Brain microvascular endothelial cell (primary cell): ENCODE measurements at regions not wholly inside any gene's neighbourhood (a gene's known extent, or its start where the extent isn't known, plus 50 kb on each side); places are given as distances from the start of the nearest gene placed in this dataset.

Experiments
- DNase-seq: peaks from one replicate; pipeline ENCODE4 v3.0.0-alpha.2; 2020
- H3K27ac ChIP-seq: fragments of 250-450 bp; sonication (Bioruptor Pico); 2 replicates; pipeline ENCODE4 v1.5.1; 2020; ENCODE audit warnings: mild to moderate bottlenecking, moderate library complexity
- H3K27me3 ChIP-seq: fragments of 250-450 bp; sonication (Bioruptor Pico); replicated peaks from 2 replicates; pipeline ENCODE4 v1.5.1; 2020; ENCODE audit warnings: mild to moderate bottlenecking
- H3K36me3 ChIP-seq: fragments of 250-450 bp; sonication (Bioruptor Pico); replicated peaks from 2 replicates; pipeline ENCODE4 v1.5.1; 2020; ENCODE audit warnings: mild to moderate bottlenecking
- H3K4me3 ChIP-seq: 2 replicates; pipeline ENCODE4 v1.5.1; 2011; ENCODE audit warnings: low read depth, mild to moderate bottlenecking, control low read depth, low read length, moderate library complexity
- in situ Hi-C: cut with HindIII; loops from 2 replicates; pipeline ENCODE4 v1.10.0; 2017; ENCODE audit warnings: low sequenced_read_pairs, low pct_ligation_motif_present
- TF ChIP-seq, protein P1 (sequence below): IDR thresholded peaks from 2 replicates; pipeline ENCODE4 v1.5.1; 2011; ENCODE audit warnings: low read depth, mild to moderate bottlenecking, moderate library complexity, low read length, control low read depth, inconsistent platforms; ENCODE audit errors: missing control alignments

DNA sequence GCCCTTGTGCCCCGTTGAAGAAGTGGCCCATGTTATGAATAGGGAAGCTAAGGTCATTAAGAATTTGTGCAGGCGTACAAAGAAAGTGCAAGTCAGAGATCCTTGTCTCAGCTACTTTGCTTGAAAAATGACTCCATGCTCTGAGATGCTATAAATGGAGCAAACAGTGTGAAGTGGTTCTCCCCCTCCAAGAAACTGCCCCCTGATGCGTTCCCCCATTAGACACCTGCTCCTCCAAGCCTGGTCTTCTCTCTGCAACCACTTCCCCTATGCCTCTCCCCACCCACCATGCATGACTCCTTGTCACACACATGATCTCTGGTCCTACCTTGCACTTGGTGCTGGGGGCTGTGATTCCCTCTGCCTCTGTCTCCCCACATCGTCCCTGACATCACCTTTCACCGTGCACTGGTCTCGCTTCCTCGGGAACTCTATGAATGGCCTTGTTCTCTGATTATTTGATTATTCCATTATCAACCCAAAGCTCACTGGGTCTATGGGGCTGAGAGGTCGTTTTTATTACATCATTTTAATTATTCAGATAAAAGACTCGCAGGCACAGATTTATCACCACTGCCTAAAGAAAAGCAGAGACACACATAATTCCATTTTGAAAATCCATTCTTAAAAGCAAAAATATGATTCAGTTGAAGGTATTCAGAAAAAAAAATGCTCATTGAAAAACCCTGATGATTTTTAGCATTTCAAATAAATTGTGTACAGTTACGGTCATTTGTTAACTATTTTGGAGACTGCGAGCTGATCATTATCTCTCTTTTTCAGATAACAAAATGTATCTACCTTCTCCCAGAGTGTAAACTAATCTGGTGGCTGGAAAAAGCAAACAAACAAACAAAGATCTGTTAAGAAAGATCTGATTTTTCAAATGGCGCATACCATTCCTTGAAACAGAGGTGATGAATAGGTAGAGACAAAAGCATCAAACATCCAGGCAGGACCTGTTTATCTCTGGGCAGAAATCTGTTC is 294.9 kb downstream of the SOX11 start:
- H3K27me3 ChIP-seq, result no peaks in the 10 kb centered on the region
- in situ Hi-C loops, result no loop called here
- H3K36me3 ChIP-seq, result no peaks in the 10 kb centered on the region
- H3K4me3 ChIP-seq, result no peak overlapping the region
- TF ChIP-seq, protein P1, sequence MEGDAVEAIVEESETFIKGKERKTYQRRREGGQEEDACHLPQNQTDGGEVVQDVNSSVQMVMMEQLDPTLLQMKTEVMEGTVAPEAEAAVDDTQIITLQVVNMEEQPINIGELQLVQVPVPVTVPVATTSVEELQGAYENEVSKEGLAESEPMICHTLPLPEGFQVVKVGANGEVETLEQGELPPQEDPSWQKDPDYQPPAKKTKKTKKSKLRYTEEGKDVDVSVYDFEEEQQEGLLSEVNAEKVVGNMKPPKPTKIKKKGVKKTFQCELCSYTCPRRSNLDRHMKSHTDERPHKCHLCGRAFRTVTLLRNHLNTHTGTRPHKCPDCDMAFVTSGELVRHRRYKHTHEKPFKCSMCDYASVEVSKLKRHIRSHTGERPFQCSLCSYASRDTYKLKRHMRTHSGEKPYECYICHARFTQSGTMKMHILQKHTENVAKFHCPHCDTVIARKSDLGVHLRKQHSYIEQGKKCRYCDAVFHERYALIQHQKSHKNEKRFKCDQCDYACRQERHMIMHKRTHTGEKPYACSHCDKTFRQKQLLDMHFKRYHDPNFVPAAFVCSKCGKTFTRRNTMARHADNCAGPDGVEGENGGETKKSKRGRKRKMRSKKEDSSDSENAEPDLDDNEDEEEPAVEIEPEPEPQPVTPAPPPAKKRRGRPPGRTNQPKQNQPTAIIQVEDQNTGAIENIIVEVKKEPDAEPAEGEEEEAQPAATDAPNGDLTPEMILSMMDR, result no peak
- DNase-seq, result no peak
- no peak overlapping the region for H3K27ac ChIP-seq

GRCh38 chr2:5988120-5988519 is 295.9 kb downstream of the SOX11 start:
- no peak for DNase-seq
- no peak overlapping the region for H3K4me3 ChIP-seq
- no peaks in the 10 kb centered on the region for H3K27me3 ChIP-seq
- H3K36me3 ChIP-seq, result no peaks in the 10 kb centered on the region
- in situ Hi-C loops, result no loop called here
- TF ChIP-seq, protein P1, result no peak
- no peak overlapping the region for H3K27ac ChIP-seq

- no peaks in the 10 kb centered on the region for H3K36me3 ChIP-seq
- TF ChIP-seq, protein P1, result no peak
- DNase-seq, result no peak
- H3K27ac ChIP-seq, result no peak overlapping the region
- no peak overlapping the region for H3K4me3 ChIP-seq
- H3K27me3 ChIP-seq, result no peaks in the 10 kb centered on the region
- in situ Hi-C loops, result no loop called here
These were observed 297.9 kb downstream of the SOX11 start for GRCh38 chr2:5990086-5990485.

DNA sequence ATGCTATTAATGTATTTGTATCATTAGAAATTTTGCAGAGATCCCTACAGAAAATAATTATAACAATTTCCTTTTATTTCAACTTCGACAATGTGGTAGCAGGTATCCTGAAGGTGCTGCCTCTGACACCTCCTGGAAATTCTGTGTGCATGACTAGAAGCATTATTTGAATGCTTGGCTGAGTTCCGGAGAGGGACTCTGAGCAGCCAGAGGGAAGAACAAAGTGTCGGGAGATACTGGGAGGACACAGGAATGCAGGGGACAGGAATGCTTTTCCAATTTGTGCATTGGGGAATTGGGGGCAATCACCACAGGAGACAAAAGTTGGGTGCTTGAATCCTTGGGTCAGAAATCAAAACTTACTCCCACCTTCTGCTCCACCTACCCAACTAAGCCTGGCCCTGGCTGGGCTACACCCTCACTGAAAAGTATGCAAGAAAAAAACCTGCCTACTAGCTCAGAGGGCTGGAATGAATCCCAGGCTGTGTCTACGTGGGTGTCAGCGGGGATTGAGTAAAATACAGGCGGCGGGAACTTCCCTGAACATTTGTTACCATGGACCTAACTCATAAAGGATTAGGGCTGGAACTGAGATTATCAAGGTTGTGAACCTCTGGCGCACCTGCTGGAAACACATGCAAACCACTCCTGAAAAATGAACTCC is 299.3 kb downstream of the SOX11 start:
- Histone ChIP-seq H3K36me3 (no peaks in the 10 kb centered on the region), H3K27me3 (no peaks in the 10 kb centered on the region), H3K27ac (no peak overlapping the region), H3K4me3 (no peak overlapping the region)
- no peak for DNase-seq
- TF ChIP-seq, protein P1, result no peak
- in situ Hi-C loops, result no loop called here

- H3K27ac ChIP-seq, result no peak overlapping the region
- no peaks in the 10 kb centered on the region for H3K27me3 ChIP-seq
- H3K4me3 ChIP-seq, result no peak overlapping the region
- H3K36me3 ChIP-seq, result no peaks in the 10 kb centered on the region
- DNase-seq, result no peak
- TF ChIP-seq, protein P1, result no peak
- in situ Hi-C loops, result no loop called here
These were observed 303.6 kb downstream of the SOX11 start for GRCh38 chr2:5995832-5996231.
